ENCODE measurements at regions not wholly inside any gene's neighbourhood (a gene's known extent, or its start where the extent isn't known, plus 50 kb on each side); places are given as distances from the start of the nearest gene placed in this dataset.
A peak's percentile ranks its signal among the peaks of the same experiment; 100 is the strongest.

DNA sequence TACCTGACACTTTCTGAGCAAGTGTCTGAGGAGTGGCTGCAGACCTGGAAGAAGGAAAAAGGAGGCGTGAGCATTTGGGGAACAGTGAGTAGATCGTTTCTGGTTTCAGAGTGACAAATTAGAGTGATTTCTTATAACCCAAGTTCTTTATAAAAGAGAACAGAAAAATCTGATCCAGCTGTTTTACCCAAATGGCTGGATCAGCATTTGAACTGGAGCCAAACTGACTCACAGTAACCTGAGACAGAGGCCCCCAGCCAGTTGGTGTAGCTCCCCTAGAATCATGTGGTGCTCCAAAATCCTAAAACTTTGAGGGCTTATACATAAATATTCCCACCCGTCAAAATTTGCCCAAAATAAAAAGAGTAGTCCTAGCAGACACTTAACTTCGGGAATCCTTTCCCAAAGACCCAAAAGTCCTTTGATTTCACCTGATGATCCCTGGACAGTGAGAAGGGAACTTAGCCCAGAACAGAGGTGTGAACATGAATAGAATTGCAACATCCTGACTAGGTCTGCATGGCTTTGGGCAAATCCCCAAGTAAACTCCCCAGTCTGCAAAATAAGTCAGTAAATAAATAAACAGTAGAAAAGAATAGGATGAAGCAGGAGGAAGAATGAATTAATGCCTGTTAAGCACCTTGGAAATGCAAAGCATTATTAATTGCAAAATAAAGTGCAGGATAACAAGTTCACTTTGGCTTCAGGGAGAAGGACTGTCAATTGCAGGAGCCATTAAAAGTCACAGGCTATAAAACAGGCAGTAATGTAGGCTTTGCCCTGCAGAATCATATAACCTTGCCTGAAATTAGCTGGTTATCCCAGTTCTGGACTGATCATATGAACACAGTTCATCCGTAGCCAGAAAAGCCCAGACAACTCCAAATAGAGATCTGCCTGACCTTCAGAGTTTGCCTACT lies 262.0 kb upstream of the JARID2 start:
- Histone ChIP-seq H3K4me3 (no peak overlapping the region), H3K36me3 (no peaks in the 10 kb centered on the region), H3K4me1 (peaks cover 14% of the 10 kb centered on the region), H3K27ac (replicated peaks) (no peak overlapping the region), H3K9me3 (replicated peaks) (no peaks in the 10 kb centered on the region), H3K27me3 (ENCODE audit: low read depth) (no peaks in the 10 kb centered on the region)
- intact Hi-C loops (cut with micrococcal nuclease) = no loop called here
- no peak for DNase-seq
- TF ChIP-seq, protein P1, sequence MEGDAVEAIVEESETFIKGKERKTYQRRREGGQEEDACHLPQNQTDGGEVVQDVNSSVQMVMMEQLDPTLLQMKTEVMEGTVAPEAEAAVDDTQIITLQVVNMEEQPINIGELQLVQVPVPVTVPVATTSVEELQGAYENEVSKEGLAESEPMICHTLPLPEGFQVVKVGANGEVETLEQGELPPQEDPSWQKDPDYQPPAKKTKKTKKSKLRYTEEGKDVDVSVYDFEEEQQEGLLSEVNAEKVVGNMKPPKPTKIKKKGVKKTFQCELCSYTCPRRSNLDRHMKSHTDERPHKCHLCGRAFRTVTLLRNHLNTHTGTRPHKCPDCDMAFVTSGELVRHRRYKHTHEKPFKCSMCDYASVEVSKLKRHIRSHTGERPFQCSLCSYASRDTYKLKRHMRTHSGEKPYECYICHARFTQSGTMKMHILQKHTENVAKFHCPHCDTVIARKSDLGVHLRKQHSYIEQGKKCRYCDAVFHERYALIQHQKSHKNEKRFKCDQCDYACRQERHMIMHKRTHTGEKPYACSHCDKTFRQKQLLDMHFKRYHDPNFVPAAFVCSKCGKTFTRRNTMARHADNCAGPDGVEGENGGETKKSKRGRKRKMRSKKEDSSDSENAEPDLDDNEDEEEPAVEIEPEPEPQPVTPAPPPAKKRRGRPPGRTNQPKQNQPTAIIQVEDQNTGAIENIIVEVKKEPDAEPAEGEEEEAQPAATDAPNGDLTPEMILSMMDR (IDR thresholded peaks at IDR 0.05; ENCODE audit: borderline replicate concordance) = no peak

DNA sequence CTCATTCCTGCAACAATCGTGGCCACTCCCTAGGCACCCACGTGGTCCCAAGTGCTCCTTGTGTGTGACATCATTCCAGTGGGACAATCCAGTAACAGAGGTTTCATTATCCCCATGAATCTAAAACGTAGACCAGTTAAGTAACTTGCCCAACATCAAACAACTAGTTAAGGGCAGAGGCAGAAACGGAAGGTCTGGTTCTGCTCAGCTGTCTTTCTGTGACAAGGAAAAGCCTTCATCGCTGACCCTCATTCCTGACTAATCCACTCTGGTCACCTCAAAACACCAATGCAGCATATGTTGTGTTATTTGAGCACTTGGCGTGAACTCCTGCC lies 261.4 kb upstream of the JARID2 start:
- peaks cover 14% of the 10 kb centered on the region for H3K4me1 ChIP-seq
- H3K4me3 ChIP-seq = no peak overlapping the region
- no peaks in the 10 kb centered on the region for H3K9me3 ChIP-seq (replicated peaks)
- intact Hi-C loops (cut with micrococcal nuclease) = no loop called here
- TF ChIP-seq, protein P1 (IDR thresholded peaks at IDR 0.05; ENCODE audit: borderline replicate concordance) = no peak
- no peaks in the 10 kb centered on the region for H3K27me3 ChIP-seq (ENCODE audit: low read depth)
- DNase-seq = peak; percentile 20
- no peaks in the 10 kb centered on the region for H3K36me3 ChIP-seq
- H3K27ac ChIP-seq (replicated peaks) = no peak overlapping the region

DNA sequence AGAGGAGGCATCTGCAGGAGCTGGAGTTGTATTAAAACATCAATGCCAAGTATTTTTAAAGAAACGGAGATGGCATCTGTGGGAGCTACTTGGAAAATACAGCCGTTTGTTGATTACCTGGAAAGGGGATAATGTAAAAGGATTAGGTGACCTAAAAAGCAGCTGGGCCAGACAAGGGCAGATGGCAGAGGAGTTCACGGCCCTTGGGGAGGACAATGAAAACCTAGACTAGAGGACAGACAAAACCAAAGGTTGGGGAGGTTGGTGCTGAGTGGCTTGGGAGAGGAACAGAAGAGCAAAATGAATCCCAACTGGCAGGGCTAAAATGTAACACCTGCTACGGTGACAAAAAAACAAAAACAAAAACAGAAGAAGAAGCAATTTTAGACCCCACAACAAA lies 260.5 kb upstream of the JARID2 start:
- DNase-seq = no peak
- TF ChIP-seq, protein P1 (IDR thresholded peaks at IDR 0.05; ENCODE audit: borderline replicate concordance) = no peak
- H3K27me3 ChIP-seq (ENCODE audit: low read depth) = no peaks in the 10 kb centered on the region
- H3K36me3 ChIP-seq = no peaks in the 10 kb centered on the region
- no peaks in the 10 kb centered on the region for H3K9me3 ChIP-seq (replicated peaks)
- H3K4me1 ChIP-seq = peaks cover 14% of the 10 kb centered on the region
- H3K27ac ChIP-seq (replicated peaks) = no peak overlapping the region
- H3K4me3 ChIP-seq = no peak overlapping the region
- intact Hi-C loops (cut with micrococcal nuclease) = no loop called here

DNA sequence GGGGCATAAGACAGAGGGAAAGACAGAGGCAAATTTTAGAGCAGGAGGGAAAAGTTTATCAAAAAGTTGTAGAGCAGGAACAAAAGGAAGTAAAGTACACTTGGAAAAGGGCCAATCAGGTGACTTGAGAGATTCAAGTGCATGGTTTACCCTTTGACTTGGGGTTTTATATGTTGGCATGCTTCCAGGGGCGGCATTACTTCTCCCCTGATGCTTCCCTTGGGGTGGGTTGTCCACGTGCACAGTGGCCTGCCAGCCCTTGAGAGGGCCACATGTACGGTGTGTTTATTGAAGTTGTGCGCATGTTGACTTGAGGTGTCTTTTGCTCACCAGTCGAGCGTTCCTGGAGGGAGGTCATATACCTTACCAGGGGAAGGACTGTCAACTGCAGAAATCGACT lies 259.5 kb upstream of the JARID2 start:
- no peak for DNase-seq
- TF ChIP-seq, protein P1 (IDR thresholded peaks at IDR 0.05; ENCODE audit: borderline replicate concordance) = no peak
- no peaks in the 10 kb centered on the region for H3K27me3 ChIP-seq (ENCODE audit: low read depth)

DNA sequence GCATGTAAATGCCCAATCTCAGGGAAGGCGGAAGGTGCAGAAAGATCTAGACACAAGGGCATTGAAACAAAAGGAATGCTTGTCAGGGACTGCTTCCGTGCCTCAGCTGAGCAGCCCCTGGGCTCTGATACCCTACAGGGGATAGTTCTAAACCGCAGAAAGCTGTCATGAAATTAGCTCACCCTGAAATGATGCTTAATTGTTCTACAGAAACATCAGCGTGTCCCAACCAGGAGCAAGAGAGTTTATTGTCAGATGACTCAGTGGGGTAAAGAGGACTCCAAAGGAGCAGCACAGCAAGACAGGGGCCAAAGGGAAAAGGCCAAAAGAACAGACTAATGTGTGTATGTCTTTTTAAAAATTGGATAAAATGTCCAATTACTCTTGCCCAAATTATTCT lies 258.4 kb upstream of the JARID2 start:
- DNase-seq = no peak
- TF ChIP-seq, protein P1 (IDR thresholded peaks at IDR 0.05; ENCODE audit: borderline replicate concordance) = no peak
- intact Hi-C loops (cut with micrococcal nuclease) = no loop called here
- H3K36me3 ChIP-seq = no peaks in the 10 kb centered on the region
- H3K4me1 ChIP-seq = peaks cover 14% of the 10 kb centered on the region
- no peak overlapping the region for H3K4me3 ChIP-seq
- H3K9me3 ChIP-seq (replicated peaks) = no peaks in the 10 kb centered on the region
- H3K27ac ChIP-seq (replicated peaks) = no peak overlapping the region
- no peaks in the 10 kb centered on the region for H3K27me3 ChIP-seq (ENCODE audit: low read depth)

More for the DNA sequence above, 259.5 kb upstream of the JARID2 start:
- Histone ChIP-seq H3K27ac (replicated peaks) (no peak overlapping the region), H3K4me1 (peaks cover 14% of the 10 kb centered on the region), H3K36me3 (no peaks in the 10 kb centered on the region), H3K9me3 (replicated peaks) (no peaks in the 10 kb centered on the region), H3K4me3 (no peak overlapping the region)
- intact Hi-C loops (cut with micrococcal nuclease) = no loop called here
